ENCODE measurements at regions not wholly inside any gene's neighbourhood (a gene's known extent, or its start where the extent isn't known, plus 50 kb on each side); places are given as distances from the start of the nearest gene placed in this dataset.
A peak's percentile ranks its signal among the peaks of the same experiment; 100 is the strongest.
"Not testable (repeated sequence)": the region's sequence is repeated elsewhere in the genome, so short reads cannot be mapped to it uniquely, and the experiment has no call there.

GRCh38 chr6:147674099-147674498, 165.6 kb downstream of the SAMD5 start:
- no peak for DNase-seq (ENCODE audit: low spot score)

DNA sequence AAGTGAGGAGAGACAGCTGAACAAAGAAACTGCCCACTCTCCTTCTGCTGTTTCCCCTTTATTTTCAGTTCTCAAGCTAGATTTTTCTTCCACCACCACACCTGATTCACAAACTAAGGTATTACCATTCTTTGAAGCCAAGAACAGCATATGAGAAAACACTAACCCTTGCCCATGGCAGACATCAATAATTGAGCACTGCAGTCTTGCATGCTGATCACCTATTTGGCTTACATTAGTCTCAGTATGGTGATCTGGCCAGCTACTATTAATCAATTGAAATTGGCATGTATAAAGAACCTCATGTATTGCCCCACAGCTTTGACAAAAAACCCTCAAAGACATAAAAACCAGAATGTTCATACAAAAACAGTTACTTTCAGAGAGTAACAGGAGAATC, 166.3 kb downstream of the SAMD5 start:
- no peak for DNase-seq (ENCODE audit: low spot score)

GRCh38 chr6:147675281-147675680, 166.8 kb downstream of the SAMD5 start:
- no peak for DNase-seq (ENCODE audit: low spot score)

GRCh38 chr6:147676495-147677199, 168.2 kb downstream of the SAMD5 start:
- no peak for DNase-seq (ENCODE audit: low spot score)

DNA sequence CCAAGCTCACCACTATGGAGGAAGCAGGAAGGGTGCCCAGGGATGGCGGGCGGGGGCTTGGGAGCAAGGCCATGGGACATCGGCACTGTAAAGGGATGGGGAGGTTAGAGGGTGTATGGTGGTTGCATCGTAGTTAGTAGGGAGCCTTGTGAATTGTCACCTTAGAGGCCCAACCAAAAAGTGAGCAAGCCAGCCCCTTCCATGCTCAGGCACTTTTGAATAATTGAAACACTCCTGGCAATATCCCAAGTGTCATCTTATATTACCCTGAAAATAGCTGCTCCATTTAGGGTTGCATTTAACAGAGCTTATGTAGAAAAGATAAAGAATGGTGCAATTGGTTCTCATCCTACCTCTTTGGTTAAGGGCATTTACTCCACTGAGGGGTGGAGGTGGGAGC, 169.2 kb downstream of the SAMD5 start:
- no peak for DNase-seq (ENCODE audit: low spot score)

DNA sequence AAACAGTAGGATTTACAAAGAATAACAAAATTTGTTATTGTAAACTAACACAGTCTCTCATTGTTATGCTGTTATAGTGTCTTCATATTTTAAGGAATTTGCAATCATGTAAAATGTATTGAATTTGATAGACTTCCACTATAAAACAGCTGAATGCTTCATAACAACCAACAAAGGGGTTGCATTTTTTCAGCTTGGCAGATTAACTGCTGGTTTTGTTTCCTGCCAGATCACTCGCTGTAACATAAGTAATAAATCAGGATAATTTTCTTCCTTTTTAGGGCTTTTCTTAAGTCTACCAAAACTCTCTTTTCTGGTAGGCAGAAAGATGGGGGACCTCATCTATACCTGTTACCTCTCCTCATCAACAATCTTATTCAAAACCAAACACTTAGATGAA, 169.8 kb downstream of the SAMD5 start:
- no peak for DNase-seq (ENCODE audit: low spot score)

DNA sequence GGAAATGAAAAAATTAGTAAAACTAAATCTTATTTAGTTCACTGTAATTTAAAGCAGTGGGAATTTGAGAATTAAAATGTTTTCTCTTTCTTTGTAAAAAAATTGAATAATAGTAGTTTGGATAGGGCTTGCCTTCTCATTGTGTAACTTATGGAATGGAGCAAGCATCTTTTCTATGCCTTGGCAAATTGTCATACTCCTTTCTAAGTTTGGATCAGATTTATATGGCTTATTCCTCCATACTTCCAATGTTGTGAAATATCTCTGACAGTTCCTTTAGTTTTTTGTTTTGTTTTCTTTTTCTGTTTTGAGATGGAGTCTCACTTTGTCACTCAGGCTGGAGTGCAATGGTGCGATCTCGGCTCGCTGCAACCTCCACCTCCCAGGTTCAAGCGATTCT, 176.4 kb downstream of the SAMD5 start:
- no peak for DNase-seq (ENCODE audit: low spot score)

DNA sequence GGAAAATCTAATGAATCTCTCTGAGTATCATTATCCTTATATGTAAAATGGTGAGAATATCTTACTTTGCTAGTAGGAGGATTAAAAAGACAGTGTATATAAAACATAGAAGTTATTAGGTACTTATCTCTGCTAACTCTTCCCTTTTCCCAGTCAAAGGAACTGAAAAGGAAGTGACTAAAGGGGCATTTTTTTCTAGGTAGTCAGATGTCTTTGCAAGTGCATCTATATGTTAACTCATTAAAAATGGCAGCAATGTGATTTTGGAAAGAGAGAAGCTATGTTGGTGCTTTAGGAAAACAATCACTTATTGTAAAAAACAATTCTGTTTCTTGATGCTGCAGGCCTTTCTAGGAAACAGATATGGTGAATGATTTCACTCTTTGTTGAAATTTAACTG, 180.9 kb downstream of the SAMD5 start:
- no peak for DNase-seq (ENCODE audit: low spot score)

DNA sequence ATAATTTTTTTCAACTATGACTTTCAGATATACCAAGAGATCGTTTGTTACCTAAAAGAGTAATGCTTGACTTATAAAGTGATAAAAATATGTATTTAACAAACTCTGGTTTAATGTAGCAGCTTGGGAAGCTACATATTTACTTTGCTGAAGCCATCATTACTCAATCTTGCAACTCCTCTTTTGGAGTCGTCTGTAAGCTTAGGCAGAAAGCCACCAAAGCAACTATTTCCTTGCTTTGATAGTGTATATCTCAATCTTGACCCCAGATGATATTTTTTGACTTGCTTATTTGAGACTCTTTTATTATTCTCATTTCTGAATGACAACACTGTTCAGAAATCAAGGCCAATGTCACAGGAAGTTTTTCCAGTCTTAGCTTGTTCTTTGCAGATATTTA, 183.0 kb downstream of the SAMD5 start:
- DNase-seq (ENCODE audit: low spot score): no peak

DNA sequence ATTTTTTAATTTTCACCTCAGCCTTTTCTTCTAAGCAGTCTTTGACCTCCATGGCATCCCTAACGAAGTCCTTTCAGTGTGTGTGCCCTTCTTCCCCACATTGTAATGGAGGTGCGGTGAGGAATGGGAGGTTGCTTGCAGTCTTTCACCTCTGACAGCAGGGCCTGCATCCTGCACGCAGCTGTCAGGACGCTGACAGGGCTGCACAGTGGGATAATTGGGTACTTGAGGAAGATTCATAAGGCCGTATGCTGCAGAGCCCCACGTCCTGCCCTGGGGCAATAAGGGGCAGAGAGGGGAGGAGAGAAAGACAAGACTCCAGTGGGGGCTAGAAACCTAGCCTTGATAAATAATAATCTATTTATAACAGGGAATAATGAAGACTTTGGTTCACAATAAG, 184.7 kb downstream of the SAMD5 start:
- no peak for DNase-seq (ENCODE audit: low spot score)

DNA sequence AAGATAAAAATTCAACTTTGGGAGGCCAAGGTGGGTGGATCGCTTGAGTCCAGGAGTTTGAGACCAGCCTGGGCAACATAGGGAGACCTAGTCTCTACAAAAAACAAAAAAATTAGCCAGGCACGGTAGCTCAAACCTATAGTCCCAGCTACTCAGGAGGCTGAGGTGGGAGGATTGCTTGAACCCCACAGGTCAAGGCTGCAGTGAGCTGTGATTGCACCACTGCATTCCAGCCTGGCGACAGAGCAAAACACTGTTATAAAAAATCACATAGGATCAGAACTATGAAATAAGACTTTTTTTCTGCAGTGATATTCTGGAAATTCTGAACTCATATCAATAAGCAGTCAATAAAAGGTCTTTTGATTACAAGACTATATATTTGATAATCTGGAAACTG, 186.1 kb downstream of the SAMD5 start:
- DNase-seq (ENCODE audit: low spot score): not testable (repeated sequence)

- DNase-seq (ENCODE audit: low spot score): no peak
Measured at GRCh38 chr6:147695819-147696218, 187.3 kb downstream of the SAMD5 start.

DNA sequence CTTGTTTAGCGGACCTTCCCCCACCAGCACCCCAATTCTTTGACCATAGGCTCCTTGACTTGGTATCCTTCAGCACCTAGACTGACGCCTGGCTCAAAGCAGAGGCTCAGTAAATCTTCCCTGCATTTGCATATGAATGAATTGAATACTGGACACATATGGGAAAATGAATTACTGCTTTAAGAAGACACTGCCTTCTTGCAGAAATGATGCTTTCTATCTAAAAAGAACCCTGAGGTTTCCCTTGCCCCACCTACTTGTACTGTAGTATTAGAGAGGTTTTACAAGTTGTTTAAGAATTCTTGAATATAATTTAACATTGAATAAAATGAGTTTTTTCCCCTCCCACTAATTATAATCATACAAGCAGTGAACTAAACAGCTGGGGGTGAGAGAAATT, 190.7 kb downstream of the SAMD5 start:
- no peak for DNase-seq (ENCODE audit: low spot score)

- peak; percentile 72 for DNase-seq (ENCODE audit: low spot score)
Measured at GRCh38 chr6:147699637-147700036, 191.1 kb downstream of the SAMD5 start.

DNA sequence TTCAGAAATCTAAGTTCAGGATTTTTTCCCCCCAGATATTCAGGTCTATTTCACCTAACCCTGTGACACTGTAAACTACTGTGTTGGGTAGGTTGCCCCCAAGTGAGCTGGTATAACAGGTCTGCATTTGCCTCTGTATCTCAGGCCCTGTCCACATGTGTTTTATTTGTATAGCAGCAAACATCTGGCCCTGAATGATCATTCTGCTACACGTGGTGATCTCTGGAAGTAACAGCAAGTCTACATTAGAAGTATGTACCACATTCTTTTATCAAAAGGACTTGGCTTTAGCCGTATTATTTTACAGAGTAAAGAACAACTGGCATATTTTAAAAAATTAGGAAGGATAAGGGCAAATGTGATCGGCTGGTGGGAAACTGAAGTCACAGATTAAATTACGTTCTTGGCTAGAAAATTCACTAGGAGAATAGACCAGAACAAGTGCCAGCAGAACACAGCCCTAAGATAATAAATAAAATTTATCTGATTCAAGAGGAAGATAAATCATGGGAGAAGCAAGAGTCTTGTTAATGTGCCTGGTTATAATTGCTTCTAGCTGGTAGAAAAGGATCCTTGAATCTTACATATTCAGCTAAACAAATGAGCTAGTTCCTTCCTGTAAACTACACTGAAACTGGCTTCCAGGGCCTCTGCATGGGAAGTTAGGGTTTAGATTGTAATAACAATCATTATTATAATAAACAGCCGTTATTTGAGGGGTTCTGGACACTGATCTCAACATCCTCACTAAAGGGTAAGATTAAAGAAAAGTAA, 192.1 kb downstream of the SAMD5 start:
- DNase-seq (ENCODE audit: low spot score): no peak

GRCh38 chr6:147704691-147705090, 196.2 kb downstream of the SAMD5 start:
- no peak for DNase-seq (ENCODE audit: low spot score)

GRCh38 chr6:147707524-147707923, 199.0 kb downstream of the SAMD5 start:
- DNase-seq (ENCODE audit: low spot score): peak; percentile 71

DNA sequence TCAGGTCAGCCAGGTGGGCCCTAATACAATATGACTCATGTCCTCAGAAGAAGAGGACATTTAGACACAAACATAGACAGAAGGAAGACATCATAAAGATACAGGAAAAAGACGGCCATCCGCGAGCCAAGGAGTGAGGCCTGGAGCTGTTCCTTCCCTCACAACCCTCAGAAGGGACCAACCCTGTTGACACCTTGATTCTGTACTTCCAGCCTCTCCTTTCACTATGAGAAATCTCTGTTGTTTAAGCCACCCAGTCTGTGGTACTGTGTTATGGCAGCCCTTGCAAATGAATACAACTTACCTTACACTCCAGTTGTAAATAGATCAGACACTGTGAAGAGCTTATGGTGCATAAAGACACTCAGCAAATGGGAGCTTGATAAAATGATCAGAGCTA, 199.7 kb downstream of the SAMD5 start:
- no peak for DNase-seq (ENCODE audit: low spot score)

DNA sequence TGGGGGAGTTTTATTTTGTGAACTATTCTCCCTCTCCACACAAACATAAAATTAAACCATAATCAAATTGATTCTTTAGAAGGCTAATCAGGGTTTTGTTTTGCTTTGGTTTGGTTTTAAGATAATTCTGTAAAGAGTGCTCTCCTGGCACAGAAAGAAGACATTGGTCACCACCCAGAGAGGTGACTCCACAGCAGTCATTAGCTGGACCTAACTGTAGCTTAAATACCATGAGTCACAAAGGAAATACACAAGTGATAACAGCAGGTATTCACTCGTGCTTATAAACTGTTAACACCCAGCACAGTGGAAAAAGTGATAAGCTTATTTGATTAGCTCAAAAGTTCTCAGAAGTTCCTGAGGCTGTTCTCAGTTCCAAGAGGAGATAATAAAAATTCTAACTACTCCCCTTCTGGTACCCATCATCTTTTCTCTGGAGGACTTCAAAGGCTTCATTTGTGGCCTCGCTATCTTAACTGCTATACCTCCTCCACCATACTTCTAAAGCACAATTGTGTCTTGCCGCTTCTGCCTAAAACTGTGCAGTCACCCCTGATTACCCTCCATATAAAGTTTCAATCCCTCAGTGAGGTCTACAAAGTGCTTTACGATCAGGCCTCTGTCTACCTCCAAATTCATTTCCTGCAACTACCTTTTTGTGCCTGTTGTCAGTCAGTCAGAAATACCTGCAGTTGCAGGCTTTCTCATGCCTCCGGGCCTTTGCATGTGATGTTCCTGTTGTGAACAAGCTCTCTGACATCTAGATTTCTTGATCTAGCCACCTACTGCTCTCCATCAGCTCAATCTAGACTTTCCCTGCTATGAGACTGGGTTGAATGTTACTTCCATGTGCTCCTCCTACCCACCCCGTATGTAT, 201.1 kb downstream of the SAMD5 start:
- DNase-seq (ENCODE audit: low spot score): peak; percentile 80

- no peak for DNase-seq (ENCODE audit: low spot score)
Measured at GRCh38 chr6:147710890-147711289, 202.4 kb downstream of the SAMD5 start.

DNA sequence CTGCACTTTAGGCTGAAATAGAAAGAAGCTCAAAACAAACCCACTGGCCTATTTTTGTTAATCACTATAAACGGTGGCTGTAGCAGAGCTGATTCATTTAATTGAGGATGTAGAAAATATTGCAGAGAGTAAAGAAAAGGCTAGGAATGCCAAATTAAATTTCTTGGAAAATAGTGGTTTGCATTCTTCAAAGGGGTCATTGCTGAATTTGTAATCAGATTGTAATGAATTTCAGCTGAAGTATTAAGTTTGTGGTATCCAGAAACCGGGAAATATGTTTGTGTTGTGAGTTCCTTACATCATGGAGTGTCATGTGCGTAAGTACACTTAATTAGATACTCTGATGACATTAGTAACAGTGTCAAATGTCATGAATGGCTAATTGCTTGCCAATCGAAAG, 203.0 kb downstream of the SAMD5 start:
- no peak for DNase-seq (ENCODE audit: low spot score)

DNA sequence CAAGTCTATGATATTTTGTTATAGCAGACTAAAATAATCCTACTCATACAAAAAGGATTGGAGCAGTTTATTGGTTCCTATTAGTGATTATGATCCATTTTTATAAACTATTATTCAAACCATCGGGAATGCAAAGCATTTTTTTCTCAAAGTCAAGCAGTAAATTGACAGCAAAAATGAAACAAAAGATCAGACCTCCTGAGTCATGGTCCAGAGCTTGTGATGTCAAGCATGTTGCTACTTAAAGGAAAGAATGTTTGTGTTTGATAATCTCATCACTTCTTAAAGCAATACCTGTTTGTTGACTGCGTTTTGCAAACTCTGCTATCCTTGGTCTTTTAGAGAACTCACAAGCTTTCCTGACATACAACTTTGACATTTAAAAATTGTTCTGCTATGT, 204.4 kb downstream of the SAMD5 start:
- DNase-seq (ENCODE audit: low spot score): no peak

GRCh38 chr6:147715035-147715434, 206.5 kb downstream of the SAMD5 start:
- no peak for DNase-seq (ENCODE audit: low spot score)

Data from LoVo (cell line).